HEK293T (cell line): ENCODE measurements at regions not wholly inside any gene's neighbourhood (a gene's known extent, or its start where the extent isn't known, plus 50 kb on each side); places are given as distances from the start of the nearest gene placed in this dataset.

Source experiments
- ELF4 ChIP-seq: fragments of 450-650 bp; IDR thresholded peaks from 2 replicates; pipeline ENCODE4 v1.6.1; 2017; ENCODE audit warnings: antibody characterized with exemption
- FOXK2 ChIP-seq: fragments of 450-650 bp; IDR thresholded peaks from 2 replicates; pipeline ENCODE4 v1.6.1; 2016; ENCODE audit warnings: mild to moderate bottlenecking
- FOXM1 ChIP-seq: fragments of 450-650 bp; IDR thresholded peaks from 2 replicates; pipeline ENCODE4 v1.6.1; 2017; ENCODE audit warnings: mild to moderate bottlenecking, borderline replicate concordance
- HDGF ChIP-seq: fragments of 450-650 bp; IDR thresholded peaks from 2 replicates; pipeline ENCODE4 v1.6.1; 2017; ENCODE audit warnings: antibody characterized with exemption, borderline replicate concordance
- SP1 ChIP-seq: fragments of 450-650 bp; IDR thresholded peaks from 2 replicates; pipeline ENCODE4 v1.6.1; 2017
- SUZ12 ChIP-seq: fragments of 450-650 bp; IDR thresholded peaks from 2 replicates; pipeline ENCODE4 v1.6.1; 2016; ENCODE audit warnings: mild to moderate bottlenecking
- TARDBP ChIP-seq: fragments of 450-650 bp; IDR thresholded peaks from 2 replicates; pipeline ENCODE4 v1.6.1; 2016
- TF ChIP-seq, protein P1 (sequence below): fragments of 450-650 bp; IDR thresholded peaks from 2 replicates; pipeline ENCODE4 v1.6.1; 2016

DNA sequence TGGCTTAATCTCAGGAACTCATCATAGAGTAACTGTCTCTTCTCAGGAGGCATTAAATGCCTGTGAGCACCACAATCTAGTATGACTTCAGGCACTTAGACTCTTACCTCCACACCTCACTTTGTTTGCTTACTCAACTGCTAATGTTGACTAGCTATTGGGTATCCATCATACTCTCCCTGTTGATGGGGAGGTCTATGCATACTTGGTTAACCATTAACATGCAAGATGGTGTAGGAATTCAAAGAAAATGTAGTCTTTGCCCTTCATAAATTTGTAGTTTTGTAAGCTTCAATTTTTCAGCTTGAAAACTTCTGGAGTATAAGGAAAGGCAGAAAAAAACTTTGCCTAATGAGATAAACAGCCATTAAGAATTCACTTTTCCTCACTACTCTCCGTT is 501.0 kb upstream of the MARCKS start:
- no peak for TF ChIP-seq TARDBP
- no peak for TF ChIP-seq ELF4
- TF ChIP-seq HDGF: no peak
- TF ChIP-seq, protein P1, sequence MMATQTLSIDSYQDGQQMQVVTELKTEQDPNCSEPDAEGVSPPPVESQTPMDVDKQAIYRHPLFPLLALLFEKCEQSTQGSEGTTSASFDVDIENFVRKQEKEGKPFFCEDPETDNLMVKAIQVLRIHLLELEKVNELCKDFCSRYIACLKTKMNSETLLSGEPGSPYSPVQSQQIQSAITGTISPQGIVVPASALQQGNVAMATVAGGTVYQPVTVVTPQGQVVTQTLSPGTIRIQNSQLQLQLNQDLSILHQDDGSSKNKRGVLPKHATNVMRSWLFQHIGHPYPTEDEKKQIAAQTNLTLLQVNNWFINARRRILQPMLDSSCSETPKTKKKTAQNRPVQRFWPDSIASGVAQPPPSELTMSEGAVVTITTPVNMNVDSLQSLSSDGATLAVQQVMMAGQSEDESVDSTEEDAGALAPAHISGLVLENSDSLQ: no peak
- no peak for TF ChIP-seq FOXM1
- no peak for TF ChIP-seq SP1
- TF ChIP-seq FOXK2: no peak
- TF ChIP-seq SUZ12: no peak
